ENCODE measurements at regions not wholly inside any gene's neighbourhood (a gene's known extent, or its start where the extent isn't known, plus 50 kb on each side); places are given as distances from the start of the nearest gene placed in this dataset.

- Histone ChIP-seq H3K9me3 (peaks cover 0 to 2% (median 0%) of the 10 kb centered on the region in 11 donors), H3K4me3 (no peak overlapping the region), H3K36me3 (no peaks in the 10 kb centered on the region), H3K27me3 (peaks cover 0 to 37% (median 9%) of the 10 kb centered on the region in 7 donors), H3K27ac (no peak overlapping the region), H3K4me1 (peaks cover 0 to 5% (median 0%) of the 10 kb centered on the region in 9 donors)
- peak in 7 of 9 donors; percentile 30 to 60 (median 42) for TF ChIP-seq CTCF (IDR thresholded peaks at IDR 0.05)
- no peak for ATAC-seq
- WGBS, 2 donors = 18 to 26% methylated on average over 7 of the region's 7 CpGs
- no peak for DNase-seq
- intact Hi-C loops (cut with DNase I) = no loop called here
These were observed 60.9 kb upstream of the OR4E1 start for GRCh38 chr14:21734457-21735074.

GRCh38 chr14:21729703-21730233, 56.1 kb upstream of the OR4E1 start:
- no peak overlapping the region for H3K27ac ChIP-seq
- no peak for DNase-seq
- WGBS, 2 donors = 61 to 76% methylated on average over 5 of the region's 5 CpGs
- ATAC-seq = no peak
- intact Hi-C loops (cut with DNase I) = no loop called here
- H3K36me3 ChIP-seq = no peaks in the 10 kb centered on the region
- no peak overlapping the region for H3K4me3 ChIP-seq
- H3K9me3 ChIP-seq = peaks cover 0 to 2% (median 0%) of the 10 kb centered on the region in 11 donors
- H3K4me1 ChIP-seq = peaks cover 0 to 5% (median 0%) of the 10 kb centered on the region in 9 donors
- H3K27me3 ChIP-seq = peaks cover 0 to 17% (median 0%) of the 10 kb centered on the region in 7 donors
- no peak for TF ChIP-seq CTCF (IDR thresholded peaks at IDR 0.05)

- 49 to 52% methylated on average over 2 of the region's 2 CpGs for WGBS, 2 donors
- Histone ChIP-seq H3K27me3 (peaks cover 0 to 38% (median 8%) of the 10 kb centered on the region in 7 donors), H3K9me3 (no peaks in the 10 kb centered on the region), H3K27ac (no peak overlapping the region), H3K4me3 (no peak overlapping the region), H3K4me1 (no peaks in the 10 kb centered on the region), H3K36me3 (no peaks in the 10 kb centered on the region)
- DNase-seq (no peak), ATAC-seq (no peak)
- no peak for TF ChIP-seq CTCF (IDR thresholded peaks at IDR 0.05)
- intact Hi-C loops (cut with DNase I) = no loop called here
These were observed 51.6 kb upstream of the OR4E1 start for GRCh38 chr14:21725250-21725649.

GRCh38 chr14:21724090-21724973, 50.7 kb upstream of the OR4E1 start:
- Histone ChIP-seq H3K9me3 (no peaks in the 10 kb centered on the region), H3K36me3 (no peaks in the 10 kb centered on the region), H3K4me3 (no peak overlapping the region), H3K27me3 (peaks cover 0 to 38% (median 8%) of the 10 kb centered on the region in 7 donors), H3K27ac (no peak overlapping the region), H3K4me1 (no peaks in the 10 kb centered on the region)
- 80 to 82% methylated on average over 8 of the region's 8 CpGs for WGBS, 2 donors
- DNase-seq (no peak), ATAC-seq (no peak)
- intact Hi-C loops (cut with DNase I) = no loop called here
- no peak for TF ChIP-seq CTCF (IDR thresholded peaks at IDR 0.05)
